Liver (tissue), 8 donors: ENCODE measurements at regions not wholly inside any gene's neighbourhood (a gene's known extent, or its start where the extent isn't known, plus 50 kb on each side); places are given as distances from the start of the nearest gene placed in this dataset.

ENCODE experiments used
- DNase-seq: peaks from one replicate; pipeline ENCODE4 v3.0.0-alpha.2; 2017; ENCODE audit warnings: low spot score
- H3K27ac ChIP-seq, 2 donors: one replicate each; pipeline ENCODE4 v1.7.0; 2013; ENCODE audit warnings: inconsistent platforms in 2 of 2, low read length in 2 of 2, control low read depth in 1 of 2, low read depth in 1 of 2, mild to moderate bottlenecking in 1 of 2
- H3K27me3 ChIP-seq, 4 donors: one replicate each; pipeline versions ENCODE4 v1.6.1 to v1.7.0; 2013; ENCODE audit warnings: low read length in 3 of 4, inconsistent platforms in 1 of 4, mild to moderate bottlenecking in 1 of 4, moderate library complexity in 1 of 4; ENCODE audit not compliant: control insufficient read depth in 4 of 4, insufficient read depth in 4 of 4
- H3K36me3 ChIP-seq, 4 donors: one replicate each; pipeline versions ENCODE4 v1.6.1 to v1.7.0; 2013; ENCODE audit warnings: low read length in 3 of 4, mild to moderate bottlenecking in 3 of 4, low read depth in 1 of 4, moderate library complexity in 1 of 4; ENCODE audit not compliant: control insufficient read depth in 4 of 4, insufficient read depth in 3 of 4
- H3K4me1 ChIP-seq, 4 donors: one replicate each; pipeline versions ENCODE4 v1.6.1 to v1.7.0; 2013; ENCODE audit warnings: low read length in 3 of 4, mild to moderate bottlenecking in 3 of 4, moderate library complexity in 1 of 4; ENCODE audit not compliant: control insufficient read depth in 4 of 4, insufficient read depth in 4 of 4
- H3K4me3 ChIP-seq, 3 donors: one replicate each; pipeline versions ENCODE4 v1.6.1 to v1.7.0; 2013; ENCODE audit warnings: low read length in 3 of 3, control low read depth in 1 of 3, low read depth in 1 of 3, mild to moderate bottlenecking in 1 of 3
- H3K9ac ChIP-seq, 2 donors: one replicate each; pipeline ENCODE4 v1.7.0; 2013; ENCODE audit warnings: low read length in 2 of 2, mild to moderate bottlenecking in 2 of 2, moderate library complexity in 2 of 2, control low read depth in 1 of 2, low read depth in 1 of 2
- H3K9me3 ChIP-seq, 4 donors: one replicate each; pipeline versions ENCODE4 v1.6.1 to v1.7.0; 2013; ENCODE audit warnings: low read length in 3 of 4; ENCODE audit not compliant: control insufficient read depth in 4 of 4
- ATF3 ChIP-seq: IDR thresholded peaks from 2 replicates; pipeline ENCODE4 v1.6.1; 2016; ENCODE audit warnings: antibody characterized with exemption
- CTCF ChIP-seq: fragments of 150-350 bp; IDR thresholded peaks from 2 replicates; pipeline ENCODE4 v1.5.1; 2017; ENCODE audit warnings: improper control_type of control experiment, low read depth, low read length; ENCODE audit not compliant: missing input control
- FOXA2 ChIP-seq: IDR thresholded peaks from 2 replicates; pipeline ENCODE4 v1.6.1; 2016; ENCODE audit warnings: antibody characterized with exemption
- GABPA ChIP-seq, 2 donors: IDR thresholded peaks in 1 of 2; conservative IDR thresholded peaks in 1 of 2; 2 replicates each; pipeline ENCODE4 v1.6.1; 2016; ENCODE audit warnings: antibody characterized with exemption in 2 of 2, mild to moderate bottlenecking in 1 of 2, moderate library complexity in 1 of 2
- HNF4A ChIP-seq, 2 donors: conservative IDR thresholded peaks; 2 replicates each; pipeline ENCODE4 v1.6.1; 2016; ENCODE audit warnings: antibody characterized with exemption in 2 of 2, mild to moderate bottlenecking in 2 of 2
- HNF4G ChIP-seq: IDR thresholded peaks from 2 replicates; pipeline ENCODE4 v1.6.1; 2016; ENCODE audit warnings: antibody characterized with exemption
- JUND ChIP-seq, 2 donors: IDR thresholded peaks; 2 replicates each; pipeline ENCODE4 v1.6.1; 2016; ENCODE audit warnings: antibody characterized with exemption in 2 of 2
- NR2F2 ChIP-seq: IDR thresholded peaks from 2 replicates; pipeline ENCODE4 v1.6.1; 2016; ENCODE audit warnings: antibody characterized with exemption
- RAD21 ChIP-seq, 2 donors: IDR thresholded peaks; 2 replicates each; pipeline ENCODE4 v1.6.1; 2016; ENCODE audit warnings: antibody characterized with exemption in 2 of 2, mild to moderate bottlenecking in 2 of 2
- REST ChIP-seq: IDR thresholded peaks from 2 replicates; pipeline ENCODE4 v1.6.1; 2016; ENCODE audit warnings: antibody characterized with exemption, mild to moderate bottlenecking
- RXRA ChIP-seq, 2 donors: IDR thresholded peaks; 2 replicates each; pipeline ENCODE4 v1.6.1; 2017 to 2018; ENCODE audit warnings: antibody characterized with exemption in 2 of 2, mild to moderate bottlenecking in 1 of 2
- SP1 ChIP-seq: IDR thresholded peaks from 2 replicates; pipeline ENCODE4 v1.6.1; 2018; ENCODE audit warnings: antibody characterized with exemption, mild to moderate bottlenecking
- TAF1 ChIP-seq: conservative IDR thresholded peaks from 2 replicates; pipeline ENCODE4 v1.6.1; 2016; ENCODE audit warnings: antibody characterized with exemption, mild to moderate bottlenecking
- YY1 ChIP-seq: IDR thresholded peaks from 2 replicates; pipeline ENCODE4 v1.6.1; 2016; ENCODE audit warnings: antibody characterized with exemption, mild to moderate bottlenecking
- ZBTB33 ChIP-seq: IDR thresholded peaks from 2 replicates; pipeline ENCODE4 v1.6.1; 2016; ENCODE audit warnings: antibody characterized with exemption
- WGBS: extraction: QIAGEN DNeasy Blood & Tissue Kit; methylation state at CpG from one replicate; pipeline ENCODE4 v1.1.7; 2013; 5-methylcytosine and 5-hydroxymethylcytosine counted together
- TF ChIP-seq, protein P1 (sequence below): IDR thresholded peaks from 2 replicates; pipeline ENCODE4 v1.6.1; 2016; ENCODE audit warnings: antibody characterized with exemption
- donor health status: healthy.
- donor health status: healthy.
- donor health status: healthy.
- donor health status: healthy.
- donor health status: healthy.

DNA sequence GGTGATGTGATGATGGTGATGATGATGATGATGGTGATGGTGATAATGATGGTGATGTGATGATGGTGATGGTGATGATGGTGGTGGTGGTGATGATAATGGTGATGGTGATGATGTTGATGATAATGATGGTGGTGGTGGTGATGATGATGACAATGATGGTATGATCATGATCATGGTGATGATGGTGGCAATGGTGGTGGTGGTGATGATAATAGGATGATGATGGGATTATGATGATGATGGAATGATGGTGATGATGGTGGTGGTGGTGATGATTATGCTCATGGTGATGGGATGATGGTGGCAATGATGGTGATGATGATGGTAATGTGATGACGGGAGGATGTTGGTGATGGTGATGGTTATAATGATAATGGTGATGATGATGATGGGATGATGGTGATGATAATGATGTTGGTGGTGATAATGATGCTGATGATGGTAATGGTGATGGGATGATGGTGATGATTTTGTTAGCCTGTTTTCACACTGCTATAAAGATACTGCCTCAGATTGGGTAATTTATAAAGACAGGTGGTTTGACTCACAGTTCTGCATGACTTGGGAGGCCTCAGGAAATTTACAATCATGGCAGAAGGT lies 314.8 kb upstream of the SFSWAP start:
- TF ChIP-seq SP1 (no peak), GABPA (IDR thresholded peaks at IDR 0.05 in 1 of 2, conservative IDR thresholded peaks at IDR 0.05 in 1 of 2) (no peak), JUND (IDR thresholded peaks at IDR 0.05) (no peak), HNF4G (no peak), NR2F2 (no peak), ATF3 (no peak), YY1 (no peak), FOXA2 (no peak), RXRA (IDR thresholded peaks at IDR 0.05) (no peak), RAD21 (IDR thresholded peaks at IDR 0.05) (no peak), HNF4A (conservative IDR thresholded peaks at IDR 0.05) (no peak), REST (no peak), CTCF (no peak), TAF1 (no peak), ZBTB33 (no peak)
- TF ChIP-seq, protein P1, sequence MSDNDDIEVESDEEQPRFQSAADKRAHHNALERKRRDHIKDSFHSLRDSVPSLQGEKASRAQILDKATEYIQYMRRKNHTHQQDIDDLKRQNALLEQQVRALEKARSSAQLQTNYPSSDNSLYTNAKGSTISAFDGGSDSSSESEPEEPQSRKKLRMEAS: no peak
- Histone ChIP-seq H3K27ac (no peak overlapping the region), H3K9me3 (peaks cover 7 to 14% (median 8%) of the 10 kb centered on the region in 4 donors), H3K4me3 (no peak overlapping the region), H3K27me3 (no peaks in the 10 kb centered on the region), H3K36me3 (no peaks in the 10 kb centered on the region), H3K9ac (no peak overlapping the region), H3K4me1 (no peaks in the 10 kb centered on the region)
- no peak for DNase-seq
- WGBS: 83% methylated on average over 1 of the region's 1 CpG
